AG09309 (cell line): ENCODE measurements at regions not wholly inside any gene's neighbourhood (a gene's known extent, or its start where the extent isn't known, plus 50 kb on each side); places are given as distances from the start of the nearest gene placed in this dataset.

Source experiments
- DNase-seq: peaks from one replicate; pipeline ENCODE4 v3.0.0-alpha.2; 2010; ENCODE audit warnings: low read depth
- H3K4me3 ChIP-seq: 2 replicates; pipeline ENCODE4 v1.5.1; 2011; ENCODE audit warnings: mild to moderate bottlenecking, low read depth, low read length, moderate library complexity; ENCODE audit not compliant: control insufficient read depth
- TF ChIP-seq, protein P1 (sequence below): IDR thresholded peaks from 2 replicates; pipeline ENCODE4 v1.5.1; 2011; ENCODE audit warnings: mild to moderate bottlenecking, low read depth, low read length, inconsistent platforms; ENCODE audit not compliant: insufficient read depth, control insufficient read depth; ENCODE audit errors: missing control alignments

GRCh38 chr4:146099585-146099984 is 75.9 kb upstream of the LSM6 start:
- TF ChIP-seq, protein P1, sequence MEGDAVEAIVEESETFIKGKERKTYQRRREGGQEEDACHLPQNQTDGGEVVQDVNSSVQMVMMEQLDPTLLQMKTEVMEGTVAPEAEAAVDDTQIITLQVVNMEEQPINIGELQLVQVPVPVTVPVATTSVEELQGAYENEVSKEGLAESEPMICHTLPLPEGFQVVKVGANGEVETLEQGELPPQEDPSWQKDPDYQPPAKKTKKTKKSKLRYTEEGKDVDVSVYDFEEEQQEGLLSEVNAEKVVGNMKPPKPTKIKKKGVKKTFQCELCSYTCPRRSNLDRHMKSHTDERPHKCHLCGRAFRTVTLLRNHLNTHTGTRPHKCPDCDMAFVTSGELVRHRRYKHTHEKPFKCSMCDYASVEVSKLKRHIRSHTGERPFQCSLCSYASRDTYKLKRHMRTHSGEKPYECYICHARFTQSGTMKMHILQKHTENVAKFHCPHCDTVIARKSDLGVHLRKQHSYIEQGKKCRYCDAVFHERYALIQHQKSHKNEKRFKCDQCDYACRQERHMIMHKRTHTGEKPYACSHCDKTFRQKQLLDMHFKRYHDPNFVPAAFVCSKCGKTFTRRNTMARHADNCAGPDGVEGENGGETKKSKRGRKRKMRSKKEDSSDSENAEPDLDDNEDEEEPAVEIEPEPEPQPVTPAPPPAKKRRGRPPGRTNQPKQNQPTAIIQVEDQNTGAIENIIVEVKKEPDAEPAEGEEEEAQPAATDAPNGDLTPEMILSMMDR: no peak
- DNase-seq: no peak
- no peak overlapping the region for H3K4me3 ChIP-seq

DNA sequence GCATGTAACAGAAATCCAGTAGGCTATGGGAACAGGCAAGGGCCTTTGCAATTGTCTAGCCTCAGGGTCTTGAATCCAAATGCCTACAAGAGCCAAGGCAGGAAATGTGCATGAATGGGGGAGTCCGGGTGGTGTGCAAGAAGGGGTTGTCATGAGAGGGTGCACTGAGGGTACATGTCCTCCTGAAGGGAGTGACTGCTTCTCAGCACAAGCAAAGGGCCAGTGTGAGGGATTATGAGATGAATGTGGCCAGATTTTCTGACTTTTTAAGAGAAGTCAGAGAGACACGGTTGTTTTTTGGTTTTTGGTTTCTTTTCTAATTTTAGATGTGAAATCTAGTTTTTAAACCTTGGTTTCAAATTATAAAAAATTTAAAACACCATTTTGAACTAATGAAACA is 76.5 kb upstream of the LSM6 start:
- TF ChIP-seq, protein P1: no peak
- no peak for DNase-seq
- no peak overlapping the region for H3K4me3 ChIP-seq

DNA sequence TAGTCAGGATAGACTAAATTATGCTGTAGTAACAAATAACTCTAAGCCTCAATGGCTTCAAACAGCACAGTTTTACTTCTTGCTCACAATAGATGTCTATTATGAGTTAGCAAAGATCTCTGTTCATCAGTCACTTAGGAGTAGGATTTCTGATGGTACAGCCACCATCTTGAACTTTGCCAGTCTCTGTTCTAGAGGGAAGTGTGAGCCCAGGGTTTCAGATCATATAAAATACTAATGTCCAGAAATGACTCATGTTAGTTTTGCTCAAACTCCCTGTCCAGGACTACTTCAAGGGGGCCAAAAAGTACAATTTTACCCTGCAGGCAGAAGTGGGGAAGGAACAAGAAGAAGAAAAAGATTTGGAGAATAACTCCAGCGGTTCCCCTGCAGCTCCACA is 77.1 kb upstream of the LSM6 start:
- TF ChIP-seq, protein P1: no peak
- DNase-seq: no peak
- no peak overlapping the region for H3K4me3 ChIP-seq

GRCh38 chr4:146096371-146096770 is 79.1 kb upstream of the LSM6 start:
- H3K4me3 ChIP-seq: no peak overlapping the region
- TF ChIP-seq, protein P1: no peak
- no peak for DNase-seq

DNA sequence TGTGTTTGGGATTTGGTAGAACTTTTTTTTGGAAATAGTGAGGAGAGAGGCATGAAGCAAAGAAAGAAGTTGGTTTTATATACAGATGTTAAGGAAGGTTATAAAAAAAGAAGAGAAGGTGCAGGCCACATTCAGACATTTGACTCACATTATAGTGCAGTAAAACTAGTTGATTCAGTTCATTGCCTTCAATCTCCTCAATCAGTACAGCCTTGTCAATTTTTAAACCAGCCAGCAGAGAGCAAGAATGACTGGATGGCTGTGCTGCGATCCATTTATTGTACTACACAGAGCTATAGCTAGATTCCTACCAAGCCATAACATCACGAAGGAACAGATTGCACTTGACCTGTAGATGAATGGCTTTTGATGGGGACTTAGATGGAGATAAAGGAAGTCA is 79.7 kb upstream of the LSM6 start:
- TF ChIP-seq, protein P1: no peak
- H3K4me3 ChIP-seq: no peak overlapping the region
- no peak for DNase-seq

- peak; percentile 18 for DNase-seq
- TF ChIP-seq, protein P1: peak; percentile 74
- no peak overlapping the region for H3K4me3 ChIP-seq
Measured at GRCh38 chr4:146095091-146095690, 80.3 kb upstream of the LSM6 start.

DNA sequence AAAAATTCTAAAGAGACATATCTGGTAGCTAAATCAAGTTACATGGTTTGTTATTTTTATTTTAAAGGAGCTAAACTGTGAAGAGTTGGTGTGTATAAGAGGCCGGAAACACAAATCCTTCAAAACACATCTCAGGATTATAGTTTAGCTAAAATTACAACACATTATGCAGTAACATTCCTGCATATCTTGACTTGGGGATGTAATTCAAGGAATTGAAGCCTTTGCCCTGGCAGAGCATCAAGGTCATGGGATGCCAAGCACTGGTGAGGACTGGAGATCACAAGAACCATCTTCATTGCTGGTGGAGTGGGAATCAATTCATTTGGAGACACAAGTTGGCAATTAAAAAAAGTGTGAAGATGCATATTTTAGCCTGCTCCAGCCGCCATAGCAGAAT is 86.8 kb upstream of the LSM6 start:
- no peak overlapping the region for H3K4me3 ChIP-seq
- no peak for DNase-seq
- TF ChIP-seq, protein P1: no peak
